Loucy (cell line): ENCODE measurements at regions not wholly inside any gene's neighbourhood (a gene's known extent, or its start where the extent isn't known, plus 50 kb on each side); places are given as distances from the start of the nearest gene placed in this dataset.

ENCODE experiments used
- H2AFZ ChIP-seq: fragments of 200-600 bp; sonication (generic); 2 replicates; pipeline ENCODE4 v1.6.0; 2016; ENCODE audit warnings: antibody characterized with exemption, mild to moderate bottlenecking, low read length, moderate library complexity
- H3F3A ChIP-seq: fragments of 200-600 bp; 2 replicates; pipeline ENCODE4 v1.6.0; 2016; ENCODE audit warnings: antibody characterized with exemption, low read depth, mild to moderate bottlenecking
- H3K27me3 ChIP-seq: fragments of 200-600 bp; sonication (generic); 2 replicates; pipeline ENCODE4 v1.6.1; 2014; ENCODE audit warnings: low read length, mild to moderate bottlenecking; ENCODE audit not compliant: insufficient read depth, poor library complexity, severe bottlenecking
- H3K36me3 ChIP-seq: fragments of 200-600 bp; sonication (generic); 2 replicates; pipeline ENCODE4 v1.6.1; 2016; ENCODE audit warnings: low read length; ENCODE audit not compliant: insufficient read depth
- H3K4me1 ChIP-seq: fragments of 200-600 bp; sonication (generic); 2 replicates; pipeline ENCODE4 v1.5.1; 2014; ENCODE audit warnings: low read length, mild to moderate bottlenecking; ENCODE audit not compliant: insufficient read depth, poor library complexity, severe bottlenecking
- H3K4me2 ChIP-seq: fragments of 200-600 bp; sonication (generic); 2 replicates; pipeline ENCODE4 v1.6.0; 2014; ENCODE audit warnings: antibody characterized with exemption, low read length, low read depth, mild to moderate bottlenecking; ENCODE audit not compliant: poor library complexity, severe bottlenecking
- H3K4me3 ChIP-seq: fragments of 200-600 bp; sonication (generic); 2 replicates; pipeline ENCODE4 v1.5.1; 2014; ENCODE audit warnings: low read length, mild to moderate bottlenecking, mixed read lengths; ENCODE audit not compliant: poor library complexity, severe bottlenecking
- H3K79me2 ChIP-seq: fragments of 200-600 bp; sonication (generic); 2 replicates; pipeline ENCODE4 v1.6.1; 2014; ENCODE audit warnings: low read length; ENCODE audit not compliant: insufficient read depth
- H3K9ac ChIP-seq: fragments of 200-600 bp; sonication (generic); 2 replicates; pipeline ENCODE4 v1.6.0; 2014; ENCODE audit warnings: mild to moderate bottlenecking, low read depth, low read length, moderate library complexity; ENCODE audit not compliant: poor library complexity, severe bottlenecking
- H3K9me2 ChIP-seq: fragments of 200-600 bp; sonication (generic); replicated peaks from 2 replicates; pipeline ENCODE4 v1.6.1; 2016; ENCODE audit warnings: low read depth, low read length, mixed read lengths
- H3K9me3 ChIP-seq: fragments of 200-600 bp; sonication (generic); 2 replicates; pipeline ENCODE4 v1.6.1; 2014; ENCODE audit warnings: mild to moderate bottlenecking, antibody characterized with exemption, low read length, low read depth; ENCODE audit not compliant: insufficient read depth
- H4K20me1 ChIP-seq: fragments of 200-600 bp; sonication (generic); 2 replicates; pipeline ENCODE4 v1.6.0; 2014; ENCODE audit warnings: antibody characterized with exemption, low read length, mild to moderate bottlenecking; ENCODE audit not compliant: insufficient read depth, poor library complexity, severe bottlenecking
- CTCF ChIP-seq: fragments of 200-600 bp; sonication (generic); conservative IDR thresholded peaks from 2 replicates; pipeline ENCODE4 v1.5.1; 2014; ENCODE audit warnings: mild to moderate bottlenecking, antibody characterized with exemption, low read length
- EZH2phosphoT487 ChIP-seq: fragments of 200-600 bp; IDR thresholded peaks from 2 replicates; pipeline ENCODE4 v1.6.1; 2018; ENCODE audit warnings: antibody characterized with exemption, mild to moderate bottlenecking, moderate library complexity, borderline replicate concordance

- H3K9me2 ChIP-seq = no peaks in the 10 kb centered on the region
- no peak overlapping the region for H2AFZ ChIP-seq
These were observed 186.5 kb downstream of the AXIN2 start for GRCh38 chr17:65374966-65375365.

GRCh38 chr17:65371702-65372101, 189.7 kb downstream of the AXIN2 start:
- TF ChIP-seq CTCF = no peak
- Histone ChIP-seq H3K4me2 (no peak overlapping the region), H3K9me3 (no peaks in the 10 kb centered on the region), H3K9ac (no peak overlapping the region), H3K9me2 (no peaks in the 10 kb centered on the region), H4K20me1 (no peaks in the 10 kb centered on the region), H3K27me3 (no peaks in the 10 kb centered on the region), H3K4me3 (no peak overlapping the region), H2AFZ (no peak overlapping the region), H3K4me1 (no peaks in the 10 kb centered on the region), H3K36me3 (no peaks in the 10 kb centered on the region), H3K79me2 (no peaks in the 10 kb centered on the region), H3F3A (no peaks in the 10 kb centered on the region)

More at GRCh38 chr17:65374966-65375365, 186.5 kb downstream of the AXIN2 start:
- no peaks in the 10 kb centered on the region for H3K36me3 ChIP-seq
- no peak overlapping the region for H3K4me3 ChIP-seq
- no peaks in the 10 kb centered on the region for H3K4me1 ChIP-seq
- no peak for TF ChIP-seq EZH2phosphoT487
- TF ChIP-seq CTCF = no peak
- H3K9ac ChIP-seq = no peak overlapping the region
- no peaks in the 10 kb centered on the region for H3K9me3 ChIP-seq
- H3K79me2 ChIP-seq = no peaks in the 10 kb centered on the region
- no peaks in the 10 kb centered on the region for H3F3A ChIP-seq
- no peaks in the 10 kb centered on the region for H3K27me3 ChIP-seq
- no peaks in the 10 kb centered on the region for H4K20me1 ChIP-seq
- no peak overlapping the region for H3K4me2 ChIP-seq

GRCh38 chr17:65370669-65371131, 190.7 kb downstream of the AXIN2 start:
- no peaks in the 10 kb centered on the region for H3F3A ChIP-seq
- H3K4me2 ChIP-seq = no peak overlapping the region
- no peaks in the 10 kb centered on the region for H3K27me3 ChIP-seq
- no peak overlapping the region for H2AFZ ChIP-seq
- H3K36me3 ChIP-seq = no peaks in the 10 kb centered on the region
- no peaks in the 10 kb centered on the region for H3K9me3 ChIP-seq
- no peaks in the 10 kb centered on the region for H3K4me1 ChIP-seq
- no peaks in the 10 kb centered on the region for H3K79me2 ChIP-seq
- no peak for TF ChIP-seq CTCF
- TF ChIP-seq EZH2phosphoT487 = no peak
- H4K20me1 ChIP-seq = no peaks in the 10 kb centered on the region
- H3K9ac ChIP-seq = no peak overlapping the region
- no peaks in the 10 kb centered on the region for H3K9me2 ChIP-seq
- no peak overlapping the region for H3K4me3 ChIP-seq
